CMK (cell line): ENCODE measurements at regions not wholly inside any gene's neighbourhood (a gene's known extent, or its start where the extent isn't known, plus 50 kb on each side); places are given as distances from the start of the nearest gene placed in this dataset.

Source experiments
- DNase-seq: peaks from one replicate; pipeline ENCODE4 v3.0.0-alpha.2; 2010; ENCODE audit warnings: low read depth

DNA sequence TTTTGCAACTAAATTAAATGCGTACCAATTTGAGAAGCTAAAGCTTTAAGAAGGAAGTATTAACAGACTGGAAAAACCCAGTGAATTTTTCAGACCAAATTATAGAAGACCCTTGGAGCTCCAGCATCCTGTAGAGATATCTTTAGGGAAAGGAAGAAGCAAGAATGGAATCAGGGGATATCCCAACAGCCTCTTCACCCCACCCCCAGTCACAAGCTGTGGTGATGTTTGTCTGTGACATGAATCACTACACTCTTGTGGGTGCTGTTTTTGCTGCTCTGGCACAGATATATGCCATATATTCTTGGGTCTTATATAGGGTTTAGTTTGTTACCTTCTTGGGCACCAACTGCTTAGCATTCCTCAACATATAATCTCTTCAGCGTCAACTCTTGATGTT lies 78.5 kb upstream of the BCL6 start:
- no peak for DNase-seq

DNA sequence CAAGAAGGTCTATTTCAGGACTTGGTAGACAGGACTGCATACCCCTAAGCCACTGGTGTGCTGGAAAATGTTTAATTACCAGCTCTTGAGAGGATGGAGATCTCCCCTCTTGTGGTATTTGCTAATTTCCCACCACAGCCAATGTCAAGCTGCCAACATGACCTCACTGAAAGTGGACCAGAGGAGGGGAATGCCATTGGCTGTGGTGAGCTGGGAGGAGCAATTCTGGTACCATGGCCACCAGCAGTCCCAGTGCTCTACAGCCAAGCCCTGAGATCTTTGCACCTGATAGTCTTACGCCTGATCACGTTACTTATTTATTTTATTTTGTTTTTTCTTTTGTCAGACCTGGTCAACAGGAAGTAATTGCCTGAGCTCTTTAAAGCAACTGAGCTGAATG lies 82.5 kb upstream of the BCL6 start:
- DNase-seq, result no peak

GRCh38 chr3:187828579-187829452 lies 83.5 kb upstream of the BCL6 start:
- no peak for DNase-seq

DNA sequence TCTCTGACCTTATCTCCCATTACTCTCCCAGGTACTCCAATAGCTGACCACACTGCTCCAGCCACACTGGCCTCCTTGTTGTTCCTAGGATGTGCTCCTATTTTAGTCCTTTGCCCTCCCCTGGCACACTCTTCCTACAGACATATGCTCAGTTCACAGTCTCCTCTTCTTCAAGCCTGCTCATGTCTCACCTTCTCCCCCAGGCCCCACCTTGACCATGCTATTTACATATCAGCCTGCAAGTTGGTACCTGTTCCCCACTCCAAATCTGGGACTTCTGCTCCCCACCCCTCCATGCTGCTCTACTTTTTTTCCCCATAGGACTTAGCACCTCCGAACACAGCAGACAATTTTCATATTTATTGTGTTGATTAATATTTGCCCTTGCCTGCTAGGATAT lies 84.9 kb upstream of the BCL6 start:
- no peak for DNase-seq

- DNase-seq, result no peak
Measured at GRCh38 chr3:187831125-187832051, 86.1 kb upstream of the BCL6 start.

DNA sequence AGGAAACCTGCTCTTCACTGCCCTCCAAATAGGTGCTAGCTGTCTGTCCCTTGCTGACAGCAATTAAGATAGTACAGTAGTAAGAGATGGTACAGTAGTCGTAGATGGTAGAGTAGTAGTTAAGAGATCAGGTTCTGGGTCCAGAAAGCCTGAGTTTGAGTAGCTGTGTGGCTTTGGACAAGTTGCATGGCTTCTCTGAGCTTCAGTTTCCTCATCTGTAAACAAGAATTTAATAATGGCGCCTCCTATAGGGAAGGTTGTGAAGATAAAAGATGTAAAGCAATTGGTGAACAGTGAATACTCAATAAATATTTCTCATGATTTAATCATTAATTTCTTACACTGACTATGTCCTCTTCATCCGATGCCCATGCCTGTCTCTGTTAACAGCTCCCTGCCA lies 86.9 kb upstream of the BCL6 start:
- no peak for DNase-seq

GRCh38 chr3:187833375-187833774 lies 88.1 kb upstream of the BCL6 start:
- no peak for DNase-seq

DNA sequence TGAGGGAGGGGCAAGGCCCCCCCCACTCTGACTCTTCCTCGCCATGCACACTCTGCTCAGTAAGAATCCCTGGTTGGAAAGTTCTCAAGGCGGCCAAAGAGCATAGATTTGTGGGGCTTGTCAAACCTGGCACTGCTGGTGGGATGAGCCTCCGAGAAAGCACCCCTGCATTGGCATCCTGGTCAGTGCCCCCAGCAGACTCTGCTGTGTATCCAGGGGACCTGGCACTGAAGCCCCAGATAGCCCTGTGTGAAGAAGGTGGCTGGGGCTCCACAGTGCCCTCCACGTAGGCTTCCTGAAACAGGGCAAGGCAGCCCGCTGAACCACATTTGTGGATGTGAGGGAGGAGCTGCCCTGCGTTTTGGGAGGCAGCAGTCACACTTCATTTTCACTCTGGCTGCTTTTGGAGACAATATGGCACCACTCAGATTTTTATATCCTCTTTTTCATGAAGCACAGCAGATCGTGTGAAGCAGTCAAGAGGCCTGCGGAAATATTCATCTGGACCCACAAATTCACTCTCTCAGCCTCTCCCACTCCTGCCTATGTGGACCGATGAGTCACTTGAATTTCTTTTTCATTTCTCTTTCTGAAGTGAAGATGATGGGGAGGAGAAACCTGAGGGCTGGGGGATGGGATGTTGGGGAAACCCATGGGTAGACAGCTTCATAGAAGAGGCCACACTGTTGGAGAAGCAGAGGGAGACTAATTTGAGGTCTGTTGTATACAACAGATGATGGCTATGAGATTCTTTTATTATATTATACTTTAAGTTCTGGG lies 88.7 kb upstream of the BCL6 start:
- DNase-seq, result no peak

DNA sequence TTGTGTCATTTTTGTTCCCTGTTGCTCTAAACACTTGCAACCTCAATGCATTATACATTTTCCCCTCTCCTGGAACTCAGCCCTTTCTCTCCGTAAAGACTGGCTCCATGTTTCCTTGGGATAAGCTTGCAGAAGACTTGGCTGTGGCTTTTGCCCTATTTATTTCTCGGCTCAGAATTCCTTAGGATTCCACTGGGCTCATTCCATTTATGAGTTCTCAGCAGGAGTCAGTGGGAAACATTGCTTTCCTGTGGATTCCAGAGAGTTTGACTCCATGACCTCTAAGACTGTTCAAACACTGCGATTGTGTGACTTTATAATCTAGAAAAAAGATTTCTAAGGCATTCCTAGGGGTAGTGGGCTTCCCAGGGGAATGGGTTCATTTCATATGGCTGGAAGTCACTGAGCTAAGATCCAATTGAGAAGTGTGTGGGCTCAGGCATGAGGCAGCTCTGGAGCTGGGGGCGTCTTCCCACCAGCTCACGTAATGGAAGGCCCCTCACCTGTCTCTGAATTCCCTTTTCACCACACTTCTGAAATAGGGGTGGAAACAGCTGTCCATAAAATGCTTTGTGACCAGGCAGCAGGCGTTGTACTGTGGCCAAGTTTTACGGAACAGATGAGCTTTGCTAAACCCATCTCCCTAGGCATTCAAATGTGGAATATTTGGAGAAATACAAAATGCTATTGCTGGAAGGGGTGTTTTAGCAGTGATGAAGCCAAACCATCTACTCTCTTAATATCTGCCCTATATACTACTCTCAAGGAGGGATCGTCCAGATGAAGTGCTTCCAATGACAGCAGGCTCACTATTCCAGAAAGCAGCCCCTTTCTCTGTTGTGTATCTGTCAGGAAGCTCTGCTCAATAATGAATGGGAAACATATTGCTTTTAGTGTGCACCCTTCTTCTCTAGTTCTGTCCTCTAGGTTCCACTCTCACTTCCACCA lies 91.8 kb upstream of the BCL6 start:
- no peak for DNase-seq

DNA sequence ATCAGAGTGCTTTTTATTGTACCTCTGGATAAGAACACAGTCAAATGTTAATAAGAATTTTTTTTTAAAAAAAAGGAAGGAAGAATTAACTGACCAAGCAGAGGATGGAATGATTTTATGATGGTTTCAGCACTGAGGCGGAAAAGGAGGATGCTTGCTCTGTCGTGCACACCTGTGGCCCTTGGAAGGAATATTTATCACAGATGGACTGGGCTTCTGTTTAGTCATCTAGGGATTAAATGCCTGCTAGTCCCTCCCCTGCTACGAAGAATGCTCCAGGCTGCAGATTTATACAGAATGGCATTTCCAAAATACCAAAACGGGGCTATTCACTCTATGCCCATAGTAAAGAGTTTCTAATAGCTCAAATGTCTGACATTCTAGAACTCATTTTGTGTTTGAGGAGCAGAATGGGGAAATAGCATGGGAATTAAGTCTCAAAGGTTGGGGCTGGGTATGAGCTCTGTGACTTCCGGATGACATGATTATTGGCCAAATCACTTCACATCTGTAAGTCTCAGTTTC lies 92.8 kb upstream of the BCL6 start:
- DNase-seq, result no peak

DNA sequence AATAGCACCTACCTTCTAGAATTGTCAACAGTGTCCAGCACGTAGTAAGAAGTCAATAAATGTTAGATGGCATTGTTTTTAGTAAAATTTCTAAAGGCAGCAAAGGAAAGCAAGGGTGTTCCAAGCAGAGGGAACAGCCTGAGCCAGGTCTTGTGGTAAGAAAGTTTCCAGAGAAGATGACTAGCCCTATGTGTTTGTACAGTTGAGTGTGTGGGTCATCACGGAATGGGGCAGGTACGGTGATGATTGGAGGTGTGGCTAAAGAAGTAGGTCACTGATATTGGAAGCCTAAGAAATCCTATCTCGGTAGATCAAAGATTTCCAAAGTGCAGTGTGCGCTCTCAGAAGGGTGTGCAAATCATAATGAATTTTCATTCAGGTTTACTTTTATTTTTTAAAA lies 94.2 kb upstream of the BCL6 start:
- no peak for DNase-seq

- DNase-seq, result no peak
Measured at GRCh38 chr3:187840856-187841255, 95.6 kb upstream of the BCL6 start.

DNA sequence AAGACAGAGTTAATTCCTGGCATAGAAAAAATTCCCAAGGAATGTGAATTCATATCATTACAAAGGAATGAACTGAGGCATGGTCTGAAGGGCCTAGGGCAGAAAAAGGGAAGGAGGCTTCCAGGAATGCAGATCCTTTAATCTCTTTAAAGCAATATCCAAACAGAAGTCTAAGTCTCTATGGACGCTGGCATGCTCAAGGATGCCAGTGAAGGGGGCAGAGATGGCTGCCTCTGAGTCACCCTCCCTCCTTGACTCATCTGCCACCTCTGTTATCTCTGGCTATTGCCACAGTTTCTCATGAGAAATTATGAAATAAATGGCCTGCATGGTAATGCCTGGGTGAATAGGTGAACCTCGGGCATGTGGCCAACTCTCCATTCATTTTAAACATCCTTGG lies 96.3 kb upstream of the BCL6 start:
- DNase-seq, result no peak

DNA sequence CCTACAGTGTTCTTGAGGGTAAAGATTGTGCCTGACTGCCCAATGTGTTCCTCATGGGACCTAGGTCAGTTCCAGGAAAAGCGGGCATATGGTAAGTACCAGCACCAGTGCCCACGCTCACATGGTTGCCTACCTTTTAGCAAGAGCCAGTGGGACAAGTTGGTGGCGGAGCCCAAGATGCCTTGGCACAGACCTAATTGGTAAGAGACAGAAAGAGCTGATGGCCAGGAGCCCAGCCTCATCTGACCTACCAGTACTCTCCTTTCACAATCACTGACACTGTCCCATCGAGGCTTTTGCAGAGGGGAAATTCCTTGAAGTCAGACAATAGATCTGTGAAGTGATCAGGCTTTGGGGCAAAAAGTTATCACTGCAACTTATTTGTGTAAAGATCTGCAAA lies 98.4 kb upstream of the BCL6 start:
- no peak for DNase-seq

GRCh38 chr3:187844708-187845107 lies 99.4 kb upstream of the BCL6 start:
- DNase-seq, result no peak

DNA sequence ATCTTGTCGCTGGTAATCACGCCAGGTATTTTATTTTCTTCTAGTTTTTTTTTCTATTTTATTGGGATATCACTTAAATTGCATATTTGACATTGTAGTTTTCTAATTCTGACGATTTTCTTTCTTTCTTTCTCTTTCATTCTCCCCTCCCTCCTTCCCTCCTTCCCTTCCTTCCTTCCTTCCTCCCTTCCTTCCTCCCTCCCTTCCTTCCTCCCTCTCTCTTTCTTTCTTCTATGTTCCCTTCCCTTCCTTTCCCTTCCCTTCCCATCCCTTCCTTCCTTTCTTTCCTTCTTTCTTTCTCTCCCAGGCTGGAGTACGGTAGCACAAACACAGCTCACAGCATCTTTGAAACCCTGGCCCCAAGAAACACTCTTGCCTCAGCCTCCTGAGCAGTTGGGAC lies 100.6 kb upstream of the BCL6 start:
- DNase-seq, result no peak

DNA sequence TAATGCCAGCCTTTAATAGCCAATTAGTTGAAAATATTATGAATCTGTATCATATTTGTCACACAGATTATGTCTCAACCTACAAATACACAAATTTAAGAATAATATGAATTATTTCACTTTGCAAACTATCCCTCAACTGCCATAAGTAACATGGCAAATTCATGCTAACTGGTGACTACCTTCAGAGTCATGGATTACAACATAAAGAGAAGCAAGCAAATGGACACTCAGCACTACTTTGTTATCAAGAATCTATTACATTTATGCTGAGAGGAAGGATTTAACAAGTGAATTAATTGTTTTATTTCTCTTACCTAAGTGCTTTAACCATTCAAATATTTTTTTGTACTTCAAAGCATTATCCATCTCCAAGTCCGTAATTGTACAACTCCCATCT lies 103.1 kb upstream of the BCL6 start:
- DNase-seq, result no peak

DNA sequence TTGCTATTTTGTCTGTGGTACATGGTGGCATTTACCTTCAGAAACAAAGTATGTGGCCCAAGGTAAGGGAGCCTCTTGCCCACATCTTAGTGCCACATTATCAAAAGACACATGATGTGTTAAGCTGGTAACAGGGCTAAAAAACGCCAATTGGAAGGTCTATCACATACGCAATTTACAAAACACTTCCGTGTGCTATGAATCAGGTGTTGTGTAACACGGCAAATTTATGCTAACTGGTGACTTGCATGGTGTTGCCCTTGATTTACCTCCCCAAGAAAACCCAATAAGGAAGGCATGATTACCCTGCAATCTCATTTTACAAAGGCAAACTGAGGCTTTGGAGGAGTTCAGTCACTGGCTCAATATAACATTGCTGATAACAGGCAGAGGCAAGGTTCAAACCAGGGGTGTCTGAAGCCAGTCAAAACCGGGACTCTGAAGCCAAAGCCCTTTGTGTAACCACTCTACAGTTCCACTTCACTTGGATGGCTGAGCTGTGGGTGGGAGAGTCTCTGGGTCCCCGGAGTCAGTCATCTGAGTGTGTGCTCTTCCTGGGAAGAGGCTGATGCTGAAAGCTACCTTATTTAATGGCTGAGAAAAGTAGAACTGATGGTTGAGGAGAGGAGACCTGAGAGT lies 103.9 kb upstream of the BCL6 start:
- no peak for DNase-seq

DNA sequence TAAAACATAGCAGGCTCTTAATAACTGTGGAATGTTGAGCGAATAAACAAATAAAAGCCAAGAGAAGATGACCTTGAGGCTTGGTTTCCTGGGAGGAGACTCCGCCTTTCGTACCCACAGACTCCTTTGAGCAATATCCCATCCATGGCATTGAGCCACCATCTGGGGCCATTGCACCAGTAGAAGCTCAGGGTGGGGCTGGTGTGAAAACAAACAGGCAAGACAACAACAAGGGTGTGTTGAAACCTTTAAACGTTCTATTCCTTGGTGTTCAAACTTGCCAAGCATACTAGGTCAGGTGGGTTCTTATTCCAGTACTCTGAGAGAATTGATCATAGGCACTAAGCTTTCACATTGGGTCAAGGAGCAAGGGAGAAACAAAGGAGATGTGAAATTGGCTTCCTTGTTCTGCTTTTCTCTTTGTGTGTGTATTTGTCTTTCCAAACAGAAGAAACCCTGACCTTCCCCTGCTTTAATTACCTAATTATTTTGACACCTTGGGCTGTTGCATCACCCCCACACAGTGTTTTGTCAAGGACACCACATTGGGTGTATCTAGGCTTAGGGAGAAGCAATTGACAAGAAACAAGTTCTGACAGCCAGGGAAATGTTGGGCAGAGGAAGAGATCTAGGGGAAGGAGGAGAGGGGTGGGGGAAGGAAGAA lies 105.1 kb upstream of the BCL6 start:
- DNase-seq, result no peak
